ENCODE measurements at regions not wholly inside any gene's neighbourhood (a gene's known extent, or its start where the extent isn't known, plus 50 kb on each side); places are given as distances from the start of the nearest gene placed in this dataset.

DNA sequence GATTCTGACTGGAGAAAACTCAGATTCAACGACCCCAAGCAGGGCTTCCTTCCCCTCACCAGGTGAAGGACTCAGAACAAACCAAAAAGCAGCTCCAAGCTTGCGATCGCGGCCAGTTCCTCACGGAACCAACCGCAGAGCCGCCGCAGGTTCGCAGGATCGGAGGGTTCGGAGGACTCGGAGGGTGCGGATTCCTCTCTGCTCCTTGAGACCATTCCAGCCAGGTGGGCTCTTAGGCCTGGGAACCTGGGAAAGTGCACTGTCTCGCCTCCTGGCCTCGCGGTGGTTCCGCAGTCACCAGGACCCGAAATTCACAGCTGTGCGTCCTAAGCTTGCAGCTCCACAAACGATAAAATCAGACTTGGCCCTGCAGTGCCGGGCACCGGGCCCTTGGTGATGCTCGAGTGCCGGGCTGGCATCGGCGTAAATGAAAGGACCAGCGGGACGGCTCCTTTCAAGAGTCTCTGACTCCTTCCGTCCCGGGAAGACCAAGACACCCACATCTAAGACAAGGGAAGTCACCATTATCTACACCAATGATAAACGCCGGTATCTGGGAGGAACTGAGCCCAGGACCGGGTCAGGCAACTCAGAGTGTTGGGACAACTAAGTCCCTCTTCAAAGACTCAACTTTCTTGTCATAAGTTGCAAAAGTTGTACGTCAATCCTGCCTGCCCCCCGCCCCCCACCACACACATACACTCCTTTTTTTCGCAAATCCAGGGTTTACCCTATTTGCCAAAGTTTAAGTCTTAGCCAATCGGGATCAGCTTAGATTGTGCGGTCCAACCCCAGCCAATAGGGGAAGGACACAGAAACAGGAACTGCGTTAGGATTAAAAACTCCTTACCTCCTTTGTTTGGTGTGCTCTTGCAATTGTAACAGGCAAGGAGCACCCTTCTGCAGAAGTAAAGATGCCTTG, 69.8 kb upstream of the PRSS16 start:
- TF ChIP-seq ZFX (IDR thresholded peaks at IDR 0.05) (no peak), CTCF (conservative IDR thresholded peaks at IDR 0.05) (peak; percentile 78)
- H3K27ac ChIP-seq, result peak overlapping the region; percentile 86

- TF ChIP-seq CTCF (conservative IDR thresholded peaks at IDR 0.05) (no peak), ZFX (IDR thresholded peaks at IDR 0.05) (no peak)
- H3K27ac ChIP-seq, result peak overlapping the region; percentile 86
Measured at GRCh38 chr6:27178407-27178730, 69.1 kb upstream of the PRSS16 start.

GRCh38 chr6:27178860-27179259, 68.6 kb upstream of the PRSS16 start:
- H3K27ac ChIP-seq, result peak overlapping the region; percentile 86
- TF ChIP-seq CTCF (conservative IDR thresholded peaks at IDR 0.05) (no peak), ZFX (IDR thresholded peaks at IDR 0.05) (no peak)

- H3K27ac ChIP-seq, result no peak overlapping the region
Measured at GRCh38 chr6:27183060-27183832, 64.3 kb upstream of the PRSS16 start.

DNA sequence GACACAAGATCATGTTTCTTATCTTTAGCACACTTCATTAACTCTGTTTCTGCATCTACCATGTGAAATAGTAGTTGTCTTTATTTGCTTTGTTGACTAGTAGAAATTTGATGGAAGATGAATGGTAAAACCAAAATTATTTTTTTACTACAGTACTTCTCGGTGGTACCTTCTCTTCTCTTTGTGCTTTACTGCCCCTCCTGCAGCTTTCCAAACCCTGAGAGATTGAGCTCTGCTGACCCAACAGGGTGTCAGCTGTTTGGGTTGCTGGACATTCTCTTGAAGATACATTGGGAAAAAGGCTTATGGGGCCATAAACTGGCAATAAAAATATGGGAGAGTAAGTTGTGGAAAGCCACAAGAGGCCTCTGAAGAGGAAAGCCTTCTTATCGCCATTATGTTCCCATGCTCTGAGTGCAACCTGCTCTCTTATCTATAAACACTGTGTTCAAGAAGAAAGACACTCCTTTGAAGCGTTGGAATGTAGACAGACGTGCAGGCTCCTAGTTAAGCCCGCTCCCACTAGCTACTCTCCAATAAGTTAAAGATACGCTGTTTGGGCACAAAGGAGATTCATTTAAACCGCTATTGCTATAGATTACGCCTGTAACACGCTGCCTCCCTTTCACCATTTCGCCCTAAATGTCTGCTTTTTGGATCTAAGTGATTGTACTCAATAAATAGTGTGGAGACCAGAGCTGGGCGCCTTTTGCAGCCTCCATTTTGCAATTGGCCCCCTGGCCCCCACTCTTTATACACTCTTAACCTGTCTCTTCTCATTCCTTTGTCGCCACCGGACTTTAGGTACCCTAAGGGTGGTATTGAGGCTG, 60.1 kb upstream of the PRSS16 start:
- TF ChIP-seq CTCF (conservative IDR thresholded peaks at IDR 0.05), result no peak
- TF ChIP-seq ZFX (IDR thresholded peaks at IDR 0.05), result no peak
- peak overlapping the region; percentile 65 for H3K27ac ChIP-seq

More at GRCh38 chr6:27183060-27183832, 64.3 kb upstream of the PRSS16 start:
- no peak for TF ChIP-seq ZFX (IDR thresholded peaks at IDR 0.05)
- TF ChIP-seq CTCF (conservative IDR thresholded peaks at IDR 0.05), result 0 out of 2 replicates have a peak, but pooled peaks have one; percentile 3

- peak overlapping the region; percentile 65 for H3K27ac ChIP-seq
- TF ChIP-seq CTCF (conservative IDR thresholded peaks at IDR 0.05), result no peak
- TF ChIP-seq ZFX (IDR thresholded peaks at IDR 0.05), result no peak
Measured at GRCh38 chr6:27188061-27188884, 59.2 kb upstream of the PRSS16 start.

All from C4-2B (cell line).